PC-9 (cell line): ENCODE measurements at regions not wholly inside any gene's neighbourhood (a gene's known extent, or its start where the extent isn't known, plus 50 kb on each side); places are given as distances from the start of the nearest gene placed in this dataset.

Experiments used
- BruUV-seq: library from RNA; stranded (reverse); fragments of 400-500 nt; replicated peaks from 2 replicates; lab custom pipeline; 2021; lab: Mats Ljungman, UMichigan
- CTCF ChIA-PET: fragments of 300-600 bp; sonication (Branson Sonifier 250); formaldehyde crosslinking; loops from one replicate; lab custom pipeline; 2022; ENCODE audit warnings: antibody characterized with exemption; lab: Charles Lee
- POLR2A ChIA-PET: fragments of 300-600 bp; sonication (Branson Sonifier 250); formaldehyde crosslinking; loops from one replicate; lab custom pipeline; 2022; ENCODE audit warnings: antibody characterized with exemption; ENCODE audit not compliant: unreplicated experiment; lab: Charles Lee
- DNase-seq, 2 experiments: peaks; one replicate each; pipeline versions ENCODE4 v3.0.0 to v3.0.0-alpha.2; 2015 to 2022; ENCODE audit warnings: mixed read lengths in 1 of 2
- H2AFZ ChIP-seq: fragments of 200-600 bp; sonication (generic); 2 replicates; pipeline ENCODE4 v1.8.1; 2017; ENCODE audit warnings: antibody characterized with exemption
- H3F3A ChIP-seq: fragments of 200-600 bp; sonication (generic); 2 replicates; pipeline ENCODE4 v1.8.1; 2017; ENCODE audit warnings: antibody characterized with exemption, mild to moderate bottlenecking, low read depth; ENCODE audit not compliant: insufficient read depth
- H3K27ac ChIP-seq: fragments of 200-600 bp; sonication (generic); 2 replicates; pipeline ENCODE4 v1.6.1; 2016; ENCODE audit warnings: mixed run types
- H3K27me3 ChIP-seq: fragments of 200-600 bp; sonication (generic); 2 replicates; pipeline ENCODE4 v1.6.1; 2016; ENCODE audit warnings: low read depth, mixed run types; ENCODE audit not compliant: insufficient read depth
- H3K36me3 ChIP-seq: fragments of 200-600 bp; sonication (generic); 2 replicates; pipeline ENCODE4 v1.6.1; 2016; ENCODE audit warnings: low read depth, mixed run types
- H3K4me1 ChIP-seq: fragments of 200-600 bp; sonication (generic); replicated peaks from 2 replicates; pipeline ENCODE4 v1.6.1; 2016; ENCODE audit warnings: mixed run types; ENCODE audit not compliant: insufficient read depth
- H3K4me2 ChIP-seq: fragments of 200-600 bp; sonication (generic); 2 replicates; pipeline ENCODE4 v1.6.1; 2017; ENCODE audit warnings: mixed run types
- H3K4me3 ChIP-seq: fragments of 200-600 bp; sonication (generic); 2 replicates; pipeline ENCODE4 v1.6.1; 2016; ENCODE audit warnings: mixed run types
- H3K79me2 ChIP-seq: fragments of 200-600 bp; sonication (generic); 2 replicates; pipeline ENCODE4 v1.6.1; 2017; ENCODE audit warnings: low read depth, mixed run types
- H3K9me2 ChIP-seq: fragments of 200-600 bp; sonication (generic); 2 replicates; pipeline ENCODE4 v1.8.1; 2017; ENCODE audit warnings: mild to moderate bottlenecking; ENCODE audit not compliant: insufficient read depth
- H3K9me3 ChIP-seq: fragments of 200-600 bp; sonication (generic); 2 replicates; pipeline ENCODE4 v1.8.1; 2016; ENCODE audit warnings: low read depth; ENCODE audit not compliant: insufficient read depth
- H4K20me1 ChIP-seq: fragments of 200-600 bp; sonication (generic); 2 replicates; pipeline ENCODE4 v1.8.1; 2017; ENCODE audit not compliant: insufficient read depth
- EZH2 ChIP-seq: fragments of 200-600 bp; sonication (generic); IDR thresholded peaks from 2 replicates; pipeline ENCODE4 v1.8.0; 2017; ENCODE audit warnings: antibody characterized with exemption, low read depth
- intact Hi-C: fragments of 100-400 bp; cut with micrococcal nuclease; formaldehyde crosslinking; loops from one replicate; pipeline ENCODE4 v1.10.0; 2022; ENCODE audit not compliant: unreplicated experiment
- TF ChIP-seq, protein P1 (sequence below): fragments of 200-600 bp; sonication (generic); conservative IDR thresholded peaks from 2 replicates; pipeline ENCODE4 v1.6.1; 2017; ENCODE audit warnings: mixed run types, antibody characterized with exemption, mild to moderate bottlenecking, moderate library complexity

DNA sequence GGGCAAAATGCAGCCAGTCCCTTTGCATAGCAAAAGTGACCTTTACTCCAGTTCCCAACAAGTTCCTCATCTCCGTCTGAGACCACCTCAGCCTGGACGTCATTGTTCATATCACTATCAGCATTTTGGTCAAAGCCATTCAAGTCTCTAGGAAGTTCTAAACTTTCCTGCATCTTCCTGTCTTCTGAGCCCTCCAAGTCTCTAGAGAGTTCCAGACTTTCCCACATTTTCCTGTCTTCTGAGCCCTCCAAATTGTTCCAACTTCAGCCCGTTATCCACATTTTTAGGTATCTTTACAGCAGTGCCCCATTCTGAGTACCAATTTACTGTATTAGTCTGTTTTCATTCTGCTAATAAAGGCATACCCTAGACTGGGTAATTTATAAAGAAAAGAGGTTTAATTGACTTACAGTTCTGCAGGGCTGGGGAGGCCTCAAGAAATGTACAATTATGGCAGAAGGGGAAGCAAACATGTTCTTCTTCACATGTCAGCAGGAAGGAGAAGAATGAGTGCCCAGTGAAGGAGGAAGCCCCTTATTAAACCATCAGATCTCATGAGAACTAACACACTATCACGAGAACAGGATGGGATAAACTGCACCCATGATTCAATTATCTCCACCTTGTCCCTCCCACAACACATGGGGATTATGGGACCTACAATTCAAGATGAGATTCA, 123.7 kb downstream of the MYCN start:
- POLR2A ChIA-PET: no interaction called here
- no peaks in the 10 kb centered on the region for H3K9me3 ChIP-seq
- no peaks in the 10 kb centered on the region for H3K36me3 ChIP-seq
- intact Hi-C loops: no loop called here
- no TSS peak for BruUV-seq
- no peak for DNase-seq
- H3K79me2 ChIP-seq: no peaks in the 10 kb centered on the region
- H3K27ac ChIP-seq: no peak overlapping the region
- peaks cover 20% of the 10 kb centered on the region for H3K27me3 ChIP-seq
- H3K4me3 ChIP-seq: no peak overlapping the region
- TF ChIP-seq EZH2: no peak
- CTCF ChIA-PET: no interaction called here
- no peak overlapping the region for H2AFZ ChIP-seq
- H3K9me2 ChIP-seq: no peaks in the 10 kb centered on the region
- H4K20me1 ChIP-seq: no peaks in the 10 kb centered on the region
- no peaks in the 10 kb centered on the region for H3K4me1 ChIP-seq
- H3F3A ChIP-seq: no peaks in the 10 kb centered on the region
- no peak overlapping the region for H3K4me2 ChIP-seq

DNA sequence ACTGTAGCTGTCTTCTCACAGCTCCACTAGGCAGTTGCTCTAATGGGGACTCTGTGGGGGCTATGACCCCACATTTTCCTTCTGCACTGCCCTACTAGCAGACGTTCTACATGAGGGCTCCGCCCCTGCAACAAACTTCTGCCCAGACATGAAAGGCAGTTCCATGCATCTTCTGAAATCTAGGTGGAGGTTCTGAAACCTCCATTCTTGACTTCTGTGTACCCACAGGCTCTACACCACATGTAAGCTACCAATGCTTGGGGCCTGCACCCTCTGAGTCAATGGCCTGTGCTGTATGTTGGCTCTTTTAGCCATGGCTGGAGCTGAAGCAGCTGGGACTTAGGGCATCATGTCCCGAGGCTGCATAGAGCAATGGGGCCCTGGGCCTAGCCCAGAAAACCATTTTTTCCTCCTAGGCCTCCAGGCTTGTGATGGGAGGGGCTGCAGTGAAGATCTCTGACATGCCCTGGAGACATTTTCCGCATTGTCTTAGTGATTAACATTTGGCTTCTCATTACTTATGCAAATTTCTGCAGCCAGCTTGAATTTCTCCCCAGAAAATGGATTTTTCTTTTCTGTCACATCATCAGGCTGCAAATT, 123.0 kb downstream of the MYCN start:
- H3K4me3 ChIP-seq: no peak overlapping the region
- H3K36me3 ChIP-seq: no peaks in the 10 kb centered on the region
- no peaks in the 10 kb centered on the region for H4K20me1 ChIP-seq
- peaks cover 16% of the 10 kb centered on the region for H3K27me3 ChIP-seq
- CTCF ChIA-PET: no interaction called here
- no peaks in the 10 kb centered on the region for H3K9me2 ChIP-seq
- H3F3A ChIP-seq: no peaks in the 10 kb centered on the region
- H3K4me2 ChIP-seq: no peak overlapping the region
- DNase-seq: no peak
- H3K9me3 ChIP-seq: no peaks in the 10 kb centered on the region
- no peak for TF ChIP-seq EZH2
- TF ChIP-seq, protein P1, sequence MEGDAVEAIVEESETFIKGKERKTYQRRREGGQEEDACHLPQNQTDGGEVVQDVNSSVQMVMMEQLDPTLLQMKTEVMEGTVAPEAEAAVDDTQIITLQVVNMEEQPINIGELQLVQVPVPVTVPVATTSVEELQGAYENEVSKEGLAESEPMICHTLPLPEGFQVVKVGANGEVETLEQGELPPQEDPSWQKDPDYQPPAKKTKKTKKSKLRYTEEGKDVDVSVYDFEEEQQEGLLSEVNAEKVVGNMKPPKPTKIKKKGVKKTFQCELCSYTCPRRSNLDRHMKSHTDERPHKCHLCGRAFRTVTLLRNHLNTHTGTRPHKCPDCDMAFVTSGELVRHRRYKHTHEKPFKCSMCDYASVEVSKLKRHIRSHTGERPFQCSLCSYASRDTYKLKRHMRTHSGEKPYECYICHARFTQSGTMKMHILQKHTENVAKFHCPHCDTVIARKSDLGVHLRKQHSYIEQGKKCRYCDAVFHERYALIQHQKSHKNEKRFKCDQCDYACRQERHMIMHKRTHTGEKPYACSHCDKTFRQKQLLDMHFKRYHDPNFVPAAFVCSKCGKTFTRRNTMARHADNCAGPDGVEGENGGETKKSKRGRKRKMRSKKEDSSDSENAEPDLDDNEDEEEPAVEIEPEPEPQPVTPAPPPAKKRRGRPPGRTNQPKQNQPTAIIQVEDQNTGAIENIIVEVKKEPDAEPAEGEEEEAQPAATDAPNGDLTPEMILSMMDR: no peak
- no TSS peak for BruUV-seq
- H3K4me1 ChIP-seq: no peaks in the 10 kb centered on the region
- H3K79me2 ChIP-seq: no peaks in the 10 kb centered on the region
- intact Hi-C loops: no loop called here
- no peak overlapping the region for H3K27ac ChIP-seq
- POLR2A ChIA-PET: no interaction called here
- no peak overlapping the region for H2AFZ ChIP-seq

DNA sequence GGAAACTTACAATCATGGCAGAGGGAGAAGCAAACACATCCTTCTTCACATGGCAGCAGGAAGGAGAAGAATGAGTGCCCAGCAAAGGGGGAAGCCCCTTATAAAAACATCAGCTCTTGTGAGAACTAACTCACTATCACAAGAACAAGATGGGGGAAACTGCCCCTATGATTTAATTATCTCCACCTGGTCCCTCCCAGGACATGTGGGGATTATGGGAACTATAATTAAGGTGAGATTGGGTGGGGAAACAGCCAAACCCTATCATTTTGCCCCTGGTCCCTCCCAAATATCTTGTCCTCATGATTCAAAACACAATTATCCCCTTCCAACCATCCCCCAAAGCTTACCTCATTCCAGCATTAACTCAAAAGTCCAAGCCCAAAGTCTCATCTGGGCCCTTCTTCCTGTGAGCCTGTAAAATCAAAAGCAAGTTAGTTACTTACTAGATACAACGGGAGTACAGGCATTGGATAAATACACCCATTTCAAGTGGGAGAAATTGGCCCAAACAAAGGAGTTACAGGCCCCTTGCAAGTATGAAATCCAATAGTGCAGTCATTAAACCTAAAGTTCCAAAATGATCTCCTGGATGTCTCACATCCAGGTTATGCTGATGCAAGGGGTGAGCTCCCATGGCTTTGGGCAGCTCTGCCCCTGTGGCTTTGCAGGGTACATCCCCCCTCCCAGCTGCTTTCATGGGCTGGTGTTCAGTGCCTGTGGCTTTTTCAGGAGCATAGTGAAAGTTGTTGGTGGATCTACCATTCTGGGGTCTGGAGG, 122.3 kb downstream of the MYCN start:
- Histone ChIP-seq H3K4me2 (no peak overlapping the region), H3F3A (no peaks in the 10 kb centered on the region), H3K36me3 (no peaks in the 10 kb centered on the region), H3K4me3 (no peak overlapping the region), H4K20me1 (no peaks in the 10 kb centered on the region), H3K79me2 (no peaks in the 10 kb centered on the region), H2AFZ (no peak overlapping the region), H3K9me2 (no peaks in the 10 kb centered on the region), H3K9me3 (no peaks in the 10 kb centered on the region), H3K27me3 (peaks cover 13% of the 10 kb centered on the region), H3K27ac (no peak overlapping the region), H3K4me1 (no peaks in the 10 kb centered on the region)
- DNase-seq: no peak
- ChIA-PET CTCF (no interaction called here), POLR2A (no interaction called here)
- no peak for TF ChIP-seq EZH2
- TF ChIP-seq, protein P1: no peak
- no TSS peak for BruUV-seq
- intact Hi-C loops: no loop called here
